H9 (cell line): ENCODE measurements at regions not wholly inside any gene's neighbourhood (a gene's known extent, or its start where the extent isn't known, plus 50 kb on each side); places are given as distances from the start of the nearest gene placed in this dataset.

Source experiments
- DNase-seq: peaks from one replicate; pipeline ENCODE4 v3.0.0-alpha.2; 2017
- H2AFZ ChIP-seq: one replicate; pipeline ENCODE4 v1.6.1; 2013; ENCODE audit warnings: mild to moderate bottlenecking, low read length, control low read depth, moderate library complexity
- H2AK5ac ChIP-seq: 2 replicates; pipeline ENCODE4 v1.6.1; 2013; ENCODE audit warnings: low read length, control low read depth, mixed read lengths; ENCODE audit not compliant: insufficient read length
- H2BK120ac ChIP-seq: one replicate; pipeline ENCODE4 v1.6.1; 2013; ENCODE audit warnings: low read depth, mild to moderate bottlenecking, low read length, control low read depth, inconsistent platforms; ENCODE audit not compliant: poor library complexity, severe bottlenecking
- H2BK12ac ChIP-seq: 2 replicates; pipeline ENCODE4 v1.6.1; 2013; ENCODE audit warnings: low read length, control low read depth, mixed read lengths, low read depth; ENCODE audit not compliant: insufficient read length
- H2BK15ac ChIP-seq: 2 replicates; pipeline ENCODE4 v1.6.1; 2013; ENCODE audit warnings: low read depth, low read length, control low read depth
- H2BK20ac ChIP-seq: one replicate; pipeline ENCODE4 v1.6.1; 2013; ENCODE audit warnings: low read depth, mild to moderate bottlenecking, low read length, control low read depth, inconsistent platforms; ENCODE audit not compliant: poor library complexity, severe bottlenecking
- H2BK5ac ChIP-seq: 2 replicates; pipeline ENCODE4 v1.6.1; 2013; ENCODE audit warnings: low read length, control low read depth, mixed read lengths; ENCODE audit not compliant: insufficient read length
- H3K14ac ChIP-seq: 2 replicates; pipeline ENCODE4 v1.6.1; 2013; ENCODE audit warnings: low read length, control low read depth; ENCODE audit not compliant: insufficient read depth
- H3K18ac ChIP-seq: 2 replicates; pipeline ENCODE4 v1.6.1; 2013; ENCODE audit warnings: low read depth, mild to moderate bottlenecking, mixed read lengths, low read length, control low read depth; ENCODE audit not compliant: insufficient read length
- H3K23ac ChIP-seq: 2 replicates; pipeline ENCODE4 v1.6.1; 2013; ENCODE audit warnings: low read length, control low read depth, mixed read lengths, low read depth; ENCODE audit not compliant: insufficient read length
- H3K23me2 ChIP-seq: 2 replicates; pipeline ENCODE4 v1.6.1; 2013; ENCODE audit warnings: low read depth, mild to moderate bottlenecking, mixed read lengths, low read length, control low read depth; ENCODE audit not compliant: insufficient read length, poor library complexity, severe bottlenecking
- H3K27ac ChIP-seq: 2 replicates; pipeline ENCODE4 v1.5.1; 2013; ENCODE audit warnings: low read length, control low read depth, mixed read lengths, low read depth; ENCODE audit not compliant: insufficient read length
- H3K27me3 ChIP-seq: 2 replicates; pipeline ENCODE4 v1.6.1; 2013; ENCODE audit warnings: low read length, control low read depth, inconsistent platforms; ENCODE audit not compliant: insufficient read depth
- H3K4ac ChIP-seq: 2 replicates; pipeline ENCODE4 v1.6.1; 2013; ENCODE audit warnings: low read depth, mild to moderate bottlenecking, control low read depth, inconsistent platforms, low read length, moderate library complexity
- H3K4me1 ChIP-seq: 2 replicates; pipeline ENCODE4 v1.6.1; 2013; ENCODE audit warnings: low read length, control low read depth, inconsistent platforms; ENCODE audit not compliant: insufficient read depth
- H3K4me2 ChIP-seq: 2 replicates; pipeline ENCODE4 v1.6.1; 2013; ENCODE audit warnings: low read length, control low read depth, mixed read lengths; ENCODE audit not compliant: insufficient read length, insufficient read depth
- H3K56ac ChIP-seq: 2 replicates; pipeline ENCODE4 v1.6.1; 2013; ENCODE audit warnings: low read depth, mild to moderate bottlenecking, mixed read lengths, low read length, control low read depth; ENCODE audit not compliant: insufficient read length
- H3K79me1 ChIP-seq: 2 replicates; pipeline ENCODE4 v1.6.1; 2013; ENCODE audit warnings: low read depth, mild to moderate bottlenecking, moderate library complexity, low read length, control low read depth, inconsistent platforms; ENCODE audit not compliant: insufficient read depth, poor library complexity, severe bottlenecking
- H3K79me2 ChIP-seq: 2 replicates; pipeline ENCODE4 v1.6.1; 2013; ENCODE audit warnings: low read length, control low read depth, inconsistent platforms; ENCODE audit not compliant: insufficient read depth
- H3K9ac ChIP-seq: 2 replicates; pipeline ENCODE4 v1.6.1; 2013; ENCODE audit warnings: low read length, control low read depth, mixed read lengths; ENCODE audit not compliant: insufficient read length; ENCODE audit errors: extremely low read depth
- H3K9me3 ChIP-seq: one replicate; pipeline ENCODE4 v1.6.1; 2013; ENCODE audit warnings: low read depth, low read length, inconsistent platforms; ENCODE audit not compliant: control insufficient read depth
- H3T11ph ChIP-seq: one replicate; pipeline ENCODE4 v1.6.1; 2013; ENCODE audit warnings: mild to moderate bottlenecking, low read length, control low read depth, inconsistent platforms
- H4K20me1 ChIP-seq: one replicate; pipeline ENCODE4 v1.6.1; 2013; ENCODE audit not compliant: control insufficient read depth, insufficient read length, insufficient read depth
- H4K5ac ChIP-seq: 2 replicates; pipeline ENCODE4 v1.6.1; 2013; ENCODE audit warnings: low read depth, mild to moderate bottlenecking, mixed read lengths, low read length, control low read depth; ENCODE audit not compliant: insufficient read length
- H4K8ac ChIP-seq: replicated peaks from 2 replicates; pipeline ENCODE4 v1.6.1; 2013; ENCODE audit warnings: low read length, control low read depth, mixed read lengths, low read depth; ENCODE audit not compliant: insufficient read length
- H4K91ac ChIP-seq: 2 replicates; pipeline ENCODE4 v1.6.1; 2013; ENCODE audit warnings: low read depth, mild to moderate bottlenecking, moderate library complexity, mixed read lengths, low read length, control low read depth; ENCODE audit not compliant: insufficient read length
- H3K27ac Mint-ChIP-seq, 3 experiments: 2 replicates in 2 of 3; 3 replicates in 1 of 3; pipeline ENCODE4 v1.8.0; 2020 to 2021; ENCODE audit warnings: mixed read lengths in 3 of 3, mild to moderate bottlenecking in 1 of 3, moderate library complexity in 1 of 3
- H3K27me3 Mint-ChIP-seq: 2 replicates; pipeline ENCODE4 v1.8.0; 2021; ENCODE audit warnings: low read depth, mild to moderate bottlenecking, moderate library complexity, mixed read lengths
- H3K36me3 Mint-ChIP-seq, 3 experiments: 2 replicates in 2 of 3; 3 replicates in 1 of 3; pipeline ENCODE4 v1.8.0; 2020 to 2021; ENCODE audit warnings: low read depth in 3 of 3, mixed read lengths in 3 of 3; ENCODE audit not compliant: insufficient read depth in 1 of 3
- H3K4me1 Mint-ChIP-seq, 2 experiments: 2 replicates each; pipeline ENCODE4 v1.8.0; 2020; ENCODE audit warnings: mixed read lengths in 2 of 2
- H3K4me3 Mint-ChIP-seq, 2 experiments: 2 replicates in 1 of 2; 3 replicates in 1 of 2; pipeline ENCODE4 v1.8.0; 2020 to 2021; ENCODE audit warnings: mild to moderate bottlenecking in 2 of 2, mixed read lengths in 2 of 2, moderate library complexity in 1 of 2
- H3K9me3 Mint-ChIP-seq, 2 experiments: 2 replicates in 1 of 2; 3 replicates in 1 of 2; pipeline ENCODE4 v1.8.0; 2020; ENCODE audit warnings: mild to moderate bottlenecking in 2 of 2, mixed read lengths in 2 of 2, moderate library complexity in 1 of 2
- WGBS: extraction: QIAGEN DNeasy Blood & Tissue Kit; methylation state at CpG from one replicate; pipeline ENCODE4 v1.1.7; 2013; ENCODE audit warnings: missing lambda C conversion rate, low lambda C conversion rate, mixed read lengths; ENCODE audit not compliant: insufficient read length; ENCODE audit errors: extremely low coverage; 5-methylcytosine and 5-hydroxymethylcytosine counted together
- TF ChIP-seq, protein P1 (sequence below): fragments of 200-600 bp; sonication (generic); conservative IDR thresholded peaks from 3 replicates; pipeline ENCODE4 v1.8.0; 2021; ENCODE audit warnings: antibody characterized with exemption, mild to moderate bottlenecking

DNA sequence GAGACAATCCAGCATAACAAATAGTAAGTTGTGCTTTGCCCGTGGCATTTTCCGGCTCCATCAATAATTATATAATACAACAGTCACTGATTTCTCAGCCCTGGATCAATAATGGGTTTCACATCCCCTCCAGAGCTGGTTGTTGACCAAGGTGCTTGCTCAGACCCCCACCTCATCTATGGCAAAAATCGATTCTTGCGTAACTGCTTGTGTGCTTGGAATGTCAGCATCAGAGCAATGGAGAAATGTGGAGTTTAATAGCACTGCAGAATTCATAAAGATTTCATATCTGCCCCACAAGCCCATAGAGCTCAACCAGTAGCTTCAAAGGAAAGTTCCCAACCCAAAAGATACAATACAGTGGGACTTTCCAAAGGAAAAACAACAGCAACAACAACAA lies 1098.5 kb downstream of the IGSF11 start:
- H2BK12ac ChIP-seq: no peak overlapping the region

More for the DNA sequence above, 1098.5 kb downstream of the IGSF11 start:
- no peak overlapping the region for H3K27ac ChIP-seq
- H3K4me1 ChIP-seq: no peaks in the 10 kb centered on the region
- H3K14ac ChIP-seq: no peak overlapping the region
- H3K79me1 ChIP-seq: no peaks in the 10 kb centered on the region
- H3K23ac ChIP-seq: no peak overlapping the region
- H2BK15ac ChIP-seq: no peak overlapping the region
- Mint-ChIP-seq H3K4me3 (no peak overlapping the region), H3K4me1 (no peaks in the 10 kb centered on the region), H3K9me3 (no peaks in the 10 kb centered on the region), H3K27ac (no peak overlapping the region), H3K36me3 (no peaks in the 10 kb centered on the region; a peak in 2 of 7 replicates), H3K27me3 (no peaks in the 10 kb centered on the region)
- no peak overlapping the region for H4K8ac ChIP-seq
- TF ChIP-seq, protein P1, sequence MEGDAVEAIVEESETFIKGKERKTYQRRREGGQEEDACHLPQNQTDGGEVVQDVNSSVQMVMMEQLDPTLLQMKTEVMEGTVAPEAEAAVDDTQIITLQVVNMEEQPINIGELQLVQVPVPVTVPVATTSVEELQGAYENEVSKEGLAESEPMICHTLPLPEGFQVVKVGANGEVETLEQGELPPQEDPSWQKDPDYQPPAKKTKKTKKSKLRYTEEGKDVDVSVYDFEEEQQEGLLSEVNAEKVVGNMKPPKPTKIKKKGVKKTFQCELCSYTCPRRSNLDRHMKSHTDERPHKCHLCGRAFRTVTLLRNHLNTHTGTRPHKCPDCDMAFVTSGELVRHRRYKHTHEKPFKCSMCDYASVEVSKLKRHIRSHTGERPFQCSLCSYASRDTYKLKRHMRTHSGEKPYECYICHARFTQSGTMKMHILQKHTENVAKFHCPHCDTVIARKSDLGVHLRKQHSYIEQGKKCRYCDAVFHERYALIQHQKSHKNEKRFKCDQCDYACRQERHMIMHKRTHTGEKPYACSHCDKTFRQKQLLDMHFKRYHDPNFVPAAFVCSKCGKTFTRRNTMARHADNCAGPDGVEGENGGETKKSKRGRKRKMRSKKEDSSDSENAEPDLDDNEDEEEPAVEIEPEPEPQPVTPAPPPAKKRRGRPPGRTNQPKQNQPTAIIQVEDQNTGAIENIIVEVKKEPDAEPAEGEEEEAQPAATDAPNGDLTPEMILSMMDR: no peak
- H3K27me3 ChIP-seq: no peaks in the 10 kb centered on the region
- H3K9ac ChIP-seq: no peak overlapping the region
- H2BK120ac ChIP-seq: no peak overlapping the region
- WGBS: no CpG with 5 or more reads among the region's 4 CpGs
- no peak overlapping the region for H2BK5ac ChIP-seq
- H4K91ac ChIP-seq: no peak overlapping the region
- no peak overlapping the region for H3T11ph ChIP-seq
- H4K5ac ChIP-seq: no peak overlapping the region
- no peak overlapping the region for H2AK5ac ChIP-seq
- H3K4ac ChIP-seq: no peak overlapping the region
- H3K23me2 ChIP-seq: no peaks in the 10 kb centered on the region
- H3K79me2 ChIP-seq: no peaks in the 10 kb centered on the region
- no peak overlapping the region for H2AFZ ChIP-seq
- H3K18ac ChIP-seq: no peak overlapping the region
- no peaks in the 10 kb centered on the region for H4K20me1 ChIP-seq
- no peak overlapping the region for H3K4me2 ChIP-seq
- DNase-seq: no peak
- H3K9me3 ChIP-seq: no peaks in the 10 kb centered on the region
- H3K56ac ChIP-seq: no peak overlapping the region
- H2BK20ac ChIP-seq: no peak overlapping the region
